Bronchial epithelial cell (primary cell): ENCODE measurements at regions not wholly inside any gene's neighbourhood (a gene's known extent, or its start where the extent isn't known, plus 50 kb on each side); places are given as distances from the start of the nearest gene placed in this dataset.

Experiments
- DNase-seq: peaks from one replicate; pipeline ENCODE4 v3.0.0-alpha.2; 2010; ENCODE audit warnings: low read depth
- FAIRE-seq: peaks from 2 replicates; lab custom pipeline; 2011; peaks lifted over from hg19 to GRCh38; lab: Jason Lieb, UNC
- H3K27me3 ChIP-seq: 2 replicates; pipeline ENCODE4 v1.5.1; 2011; ENCODE audit warnings: low read length; ENCODE audit not compliant: control insufficient read depth, insufficient read depth
- H3K36me3 ChIP-seq: 2 replicates; pipeline ENCODE4 v1.5.1; 2011; ENCODE audit warnings: low read length; ENCODE audit not compliant: control insufficient read depth, insufficient read depth
- H3K4me3 ChIP-seq: 2 replicates; pipeline ENCODE4 v1.5.1; 2011; ENCODE audit warnings: mild to moderate bottlenecking, low read depth, low read length, control low read depth
- TF ChIP-seq, protein P1 (sequence below): IDR thresholded peaks from 2 replicates; pipeline ENCODE4 v1.5.1; 2011; ENCODE audit warnings: mild to moderate bottlenecking, moderate library complexity, low read length, control low read depth, inconsistent platforms; ENCODE audit not compliant: insufficient read depth, severe bottlenecking

DNA sequence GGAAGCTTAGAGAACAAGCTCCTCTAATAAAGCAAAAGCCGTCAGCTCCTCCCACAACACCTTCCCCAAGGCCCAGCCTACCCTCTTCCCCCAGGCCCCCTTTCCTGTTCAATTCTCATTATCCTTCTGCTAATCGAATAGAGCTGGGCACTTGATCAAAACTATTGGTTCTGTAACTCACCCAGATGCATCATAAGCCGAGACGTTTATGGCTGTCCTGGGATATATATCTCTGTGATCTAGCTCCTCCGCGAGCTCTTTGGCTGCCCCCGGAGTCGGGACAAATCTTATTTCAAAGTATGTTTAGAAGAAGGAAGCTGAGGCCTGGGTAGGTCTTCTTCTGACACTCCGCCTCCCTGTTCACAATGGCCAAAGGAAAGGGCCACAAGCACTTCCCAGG lies 88.3 kb upstream of the KLHL29 start:
- TF ChIP-seq, protein P1, sequence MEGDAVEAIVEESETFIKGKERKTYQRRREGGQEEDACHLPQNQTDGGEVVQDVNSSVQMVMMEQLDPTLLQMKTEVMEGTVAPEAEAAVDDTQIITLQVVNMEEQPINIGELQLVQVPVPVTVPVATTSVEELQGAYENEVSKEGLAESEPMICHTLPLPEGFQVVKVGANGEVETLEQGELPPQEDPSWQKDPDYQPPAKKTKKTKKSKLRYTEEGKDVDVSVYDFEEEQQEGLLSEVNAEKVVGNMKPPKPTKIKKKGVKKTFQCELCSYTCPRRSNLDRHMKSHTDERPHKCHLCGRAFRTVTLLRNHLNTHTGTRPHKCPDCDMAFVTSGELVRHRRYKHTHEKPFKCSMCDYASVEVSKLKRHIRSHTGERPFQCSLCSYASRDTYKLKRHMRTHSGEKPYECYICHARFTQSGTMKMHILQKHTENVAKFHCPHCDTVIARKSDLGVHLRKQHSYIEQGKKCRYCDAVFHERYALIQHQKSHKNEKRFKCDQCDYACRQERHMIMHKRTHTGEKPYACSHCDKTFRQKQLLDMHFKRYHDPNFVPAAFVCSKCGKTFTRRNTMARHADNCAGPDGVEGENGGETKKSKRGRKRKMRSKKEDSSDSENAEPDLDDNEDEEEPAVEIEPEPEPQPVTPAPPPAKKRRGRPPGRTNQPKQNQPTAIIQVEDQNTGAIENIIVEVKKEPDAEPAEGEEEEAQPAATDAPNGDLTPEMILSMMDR: no peak
- FAIRE-seq (no peak), DNase-seq (no peak)
- H3K27me3 ChIP-seq: peaks cover 2% of the 10 kb centered on the region
- no peaks in the 10 kb centered on the region for H3K36me3 ChIP-seq
- no peak overlapping the region for H3K4me3 ChIP-seq

DNA sequence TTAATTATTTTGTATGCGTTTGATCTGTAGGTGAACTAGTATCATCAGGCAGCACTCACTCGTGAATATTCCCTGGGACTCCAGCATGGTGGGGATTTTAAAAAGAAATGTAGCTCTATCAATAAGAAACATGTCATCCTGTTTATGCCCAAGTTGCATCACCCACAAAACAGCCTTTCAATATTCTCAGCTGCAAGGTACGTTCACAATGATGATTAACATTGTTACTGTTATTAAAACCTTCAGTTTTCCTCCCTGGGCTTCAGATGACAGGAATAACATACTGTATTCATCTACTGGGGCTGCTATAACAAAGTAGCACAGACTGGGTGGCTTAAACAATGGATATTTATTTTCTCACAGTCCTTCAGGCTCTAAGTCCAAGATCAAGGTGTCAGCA lies 87.9 kb upstream of the KLHL29 start:
- Histone ChIP-seq H3K4me3 (no peak overlapping the region), H3K27me3 (peaks cover 2% of the 10 kb centered on the region), H3K36me3 (no peaks in the 10 kb centered on the region)
- TF ChIP-seq, protein P1: no peak
- no peak for FAIRE-seq
- DNase-seq: no peak

DNA sequence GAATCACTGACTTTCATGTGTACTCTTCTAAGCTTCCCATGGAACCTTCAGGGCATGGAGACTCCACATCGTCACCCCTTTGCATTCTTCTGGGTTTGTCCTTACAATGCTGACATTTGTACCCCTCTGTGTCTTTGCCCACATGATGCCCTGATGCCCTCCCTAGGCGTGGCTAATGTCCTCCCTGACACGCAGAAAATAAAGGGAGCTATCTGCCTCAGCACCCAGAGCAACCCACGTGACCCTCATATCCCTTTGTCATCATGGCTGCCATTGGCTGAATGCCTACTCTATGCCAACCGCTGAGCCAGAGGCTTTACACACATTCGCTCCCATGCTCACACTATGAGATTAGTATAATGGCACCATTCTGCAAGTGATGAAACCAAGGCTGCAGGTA lies 86.4 kb upstream of the KLHL29 start:
- no peaks in the 10 kb centered on the region for H3K36me3 ChIP-seq
- DNase-seq (no peak), FAIRE-seq (peak; percentile 64)
- peaks cover 2% of the 10 kb centered on the region for H3K27me3 ChIP-seq
- TF ChIP-seq, protein P1: no peak
- H3K4me3 ChIP-seq: no peak overlapping the region

DNA sequence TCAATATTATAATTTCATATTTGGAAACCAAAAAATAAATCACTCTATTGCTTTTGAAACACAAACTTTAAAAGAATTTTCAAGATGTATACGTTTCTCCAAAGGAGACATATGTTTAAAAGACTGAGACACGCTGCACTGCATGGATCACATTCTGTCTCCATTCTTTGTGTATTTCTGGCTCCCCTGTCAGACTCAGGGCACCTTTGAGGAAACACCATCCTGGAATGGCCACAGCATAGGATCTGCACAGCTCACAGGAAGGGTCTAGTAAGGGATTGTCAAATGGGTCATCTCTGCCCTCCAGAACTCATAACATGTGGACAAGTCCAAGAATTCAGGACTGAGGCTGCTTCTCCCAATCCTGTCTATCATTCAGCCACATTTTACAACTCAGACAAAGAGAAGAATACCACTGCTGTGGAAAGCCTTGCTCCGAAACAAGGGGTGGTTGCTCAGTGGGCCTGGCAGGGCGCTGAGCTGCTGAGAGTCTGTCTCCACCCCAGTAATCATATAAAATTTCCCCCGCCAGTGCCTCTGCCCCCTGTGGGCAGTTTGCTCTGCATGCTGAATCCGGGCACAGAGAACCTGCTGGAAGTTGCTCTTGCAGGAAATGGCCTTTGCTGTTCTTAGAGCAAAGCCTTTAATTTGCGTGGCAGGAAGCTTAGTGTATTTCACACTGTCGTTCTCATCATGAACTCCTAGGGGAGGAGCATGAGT lies 85.3 kb upstream of the KLHL29 start:
- TF ChIP-seq, protein P1: no peak
- DNase-seq (no peak), FAIRE-seq (no peak)
- no peak overlapping the region for H3K4me3 ChIP-seq
- H3K27me3 ChIP-seq: peaks cover 2% of the 10 kb centered on the region
- no peaks in the 10 kb centered on the region for H3K36me3 ChIP-seq

DNA sequence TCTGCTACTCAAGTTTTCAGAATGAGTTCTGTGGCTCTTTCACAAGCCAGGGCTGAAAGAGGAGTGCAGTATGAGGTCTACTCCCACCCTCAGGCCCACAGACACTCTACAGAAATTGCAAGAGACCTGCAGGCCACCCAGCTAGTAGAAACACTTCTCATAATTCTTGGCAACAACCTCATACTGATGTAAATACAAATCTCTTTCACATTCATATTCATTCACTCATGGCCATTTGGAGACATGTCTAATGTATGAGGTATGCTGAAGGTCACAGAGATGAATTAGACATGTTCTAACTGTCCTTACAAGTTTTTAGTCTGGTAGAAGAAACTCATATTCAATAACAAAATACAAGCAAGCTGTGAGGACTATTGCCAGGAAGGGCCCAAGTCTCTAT lies 83.8 kb upstream of the KLHL29 start:
- DNase-seq (no peak), FAIRE-seq (no peak)
- Histone ChIP-seq H3K27me3 (peaks cover 1% of the 10 kb centered on the region), H3K36me3 (no peaks in the 10 kb centered on the region), H3K4me3 (no peak overlapping the region)
- TF ChIP-seq, protein P1: no peak

DNA sequence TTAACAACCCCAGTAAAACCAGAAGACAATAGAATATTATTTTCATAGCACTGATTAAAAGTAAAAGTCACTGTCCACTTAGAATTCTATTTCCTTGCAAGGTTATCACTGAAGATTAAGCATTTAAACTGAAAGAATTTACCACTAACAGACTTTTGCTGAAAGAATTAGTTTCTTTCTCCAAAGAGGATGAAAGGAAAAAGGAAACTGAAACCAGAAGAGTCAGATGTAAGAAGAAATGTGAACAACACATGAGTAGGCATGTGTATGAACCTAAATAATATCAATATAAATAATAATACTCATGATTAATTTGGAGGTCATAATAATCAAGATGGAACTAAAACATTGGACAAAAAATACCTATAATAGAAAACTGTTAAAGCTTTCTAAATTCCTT lies 82.4 kb upstream of the KLHL29 start:
- H3K36me3 ChIP-seq: no peaks in the 10 kb centered on the region
- TF ChIP-seq, protein P1: no peak
- H3K4me3 ChIP-seq: no peak overlapping the region
- DNase-seq (no peak), FAIRE-seq (no peak)
- no peaks in the 10 kb centered on the region for H3K27me3 ChIP-seq
